ENCODE measurements at regions not wholly inside any gene's neighbourhood (a gene's known extent, or its start where the extent isn't known, plus 50 kb on each side); places are given as distances from the start of the nearest gene placed in this dataset.

GRCh38 chr10:78657163-78657861, 411.5 kb upstream of the ZMIZ1 start:
- TF ChIP-seq CTCF (IDR thresholded peaks at IDR 0.05), result peak; percentile 79
- no peak for TF ChIP-seq ZFX (IDR thresholded peaks at IDR 0.05; ENCODE audit: borderline replicate concordance)

All from 22Rv1 (cell line).